ENCODE measurements at regions not wholly inside any gene's neighbourhood (a gene's known extent, or its start where the extent isn't known, plus 50 kb on each side); places are given as distances from the start of the nearest gene placed in this dataset.
"Not testable (repeated sequence)": the region's sequence is repeated elsewhere in the genome, so short reads cannot be mapped to it uniquely, and the experiment has no call there.

DNA sequence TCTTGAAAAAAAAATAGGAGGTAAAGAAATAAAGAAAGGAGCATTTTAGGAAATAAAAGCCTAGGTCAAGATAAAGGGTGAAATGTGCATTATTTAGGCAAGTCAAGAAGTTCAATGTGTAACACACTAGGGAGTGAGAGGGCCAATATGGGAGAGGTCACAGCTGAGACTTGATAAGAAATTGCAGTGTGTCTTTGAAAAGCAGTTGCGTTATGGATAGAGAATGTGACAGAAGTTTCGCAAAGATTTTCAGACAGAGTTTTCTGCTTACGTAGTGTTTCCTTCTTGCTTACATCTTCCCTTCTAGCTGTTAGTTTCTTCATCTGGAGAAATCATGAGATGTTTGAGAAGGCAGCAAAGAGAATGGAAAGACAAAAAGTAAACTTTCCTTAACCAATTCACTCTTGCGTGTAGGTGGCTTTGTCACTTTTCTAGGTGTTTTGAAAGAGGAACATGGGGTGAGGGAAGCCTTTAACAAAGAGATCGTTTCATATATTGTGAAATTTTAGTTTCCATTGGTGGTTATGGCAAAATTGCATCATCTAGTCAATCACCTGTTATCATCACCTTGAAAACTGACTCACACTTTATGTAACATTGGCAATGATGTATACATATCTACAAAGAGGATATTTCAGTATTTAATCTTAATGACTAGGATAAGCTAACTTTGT lies 975.5 kb downstream of the OLFM4 start:
- DNase-seq = no peak

DNA sequence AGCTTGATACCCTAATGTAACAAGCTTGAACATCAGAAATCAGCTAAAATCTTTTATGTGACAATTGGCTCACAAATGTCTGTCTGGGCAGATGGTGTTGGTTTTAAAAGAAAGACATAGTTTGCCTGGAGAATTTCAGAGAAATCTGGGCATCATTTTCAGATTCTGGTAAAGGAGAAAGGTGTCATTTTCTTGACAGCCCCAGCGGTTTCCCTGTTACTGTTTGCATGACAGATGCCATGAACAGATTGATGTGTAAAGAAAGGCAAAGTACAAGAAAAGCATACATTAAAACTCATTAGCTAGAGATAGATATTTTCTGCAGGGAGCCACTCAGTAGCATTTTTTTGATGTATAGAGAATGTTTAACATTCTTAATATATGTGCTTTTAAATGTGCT lies 987.9 kb downstream of the OLFM4 start:
- no peak for DNase-seq

- no peak for DNase-seq
These were observed 989.9 kb downstream of the OLFM4 start for GRCh38 chr13:54018485-54018884.

DNA sequence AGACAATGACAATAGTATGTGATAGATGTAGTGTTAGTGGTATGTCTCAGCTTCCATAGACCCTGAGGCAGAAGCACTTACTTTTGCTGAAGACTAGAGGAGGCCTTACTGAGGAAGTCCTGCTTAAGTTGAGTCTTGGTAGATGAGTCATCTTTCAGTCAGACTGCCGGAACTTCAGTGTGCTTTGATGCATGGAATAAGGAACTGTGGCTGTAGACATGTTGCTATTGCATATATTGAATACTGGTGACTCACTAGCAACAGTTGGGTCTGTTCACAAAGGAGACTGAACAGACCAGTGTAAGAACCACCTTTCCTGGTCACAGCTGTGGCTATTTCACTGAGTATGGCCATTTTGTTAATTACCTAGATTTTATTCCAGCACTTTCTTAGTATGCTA lies 1000.6 kb downstream of the OLFM4 start:
- DNase-seq = peak; percentile 2

- DNase-seq = no peak
These were observed 1001.1 kb downstream of the OLFM4 start for GRCh38 chr13:54029720-54030119.

GRCh38 chr13:54033323-54033861 lies 1004.8 kb downstream of the OLFM4 start:
- DNase-seq = no peak

DNA sequence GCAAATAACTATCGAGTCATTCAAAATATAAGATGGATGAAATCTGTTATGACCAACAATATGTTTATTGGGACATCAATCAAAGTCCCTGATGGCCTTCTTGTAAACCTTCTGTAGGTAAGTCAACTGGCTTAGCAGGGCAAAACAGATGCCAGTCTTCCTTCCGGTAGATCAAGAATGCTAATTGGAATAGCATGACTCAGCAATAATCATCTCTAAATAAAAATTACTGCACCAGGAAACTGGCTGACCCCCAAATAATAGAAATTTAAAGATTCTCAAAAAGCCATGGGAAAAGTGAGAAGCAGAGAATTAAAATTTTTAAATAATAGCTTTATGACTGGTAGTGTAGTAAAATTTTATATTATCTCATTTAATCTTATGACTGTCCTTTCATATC lies 1005.4 kb downstream of the OLFM4 start:
- DNase-seq = no peak

DNA sequence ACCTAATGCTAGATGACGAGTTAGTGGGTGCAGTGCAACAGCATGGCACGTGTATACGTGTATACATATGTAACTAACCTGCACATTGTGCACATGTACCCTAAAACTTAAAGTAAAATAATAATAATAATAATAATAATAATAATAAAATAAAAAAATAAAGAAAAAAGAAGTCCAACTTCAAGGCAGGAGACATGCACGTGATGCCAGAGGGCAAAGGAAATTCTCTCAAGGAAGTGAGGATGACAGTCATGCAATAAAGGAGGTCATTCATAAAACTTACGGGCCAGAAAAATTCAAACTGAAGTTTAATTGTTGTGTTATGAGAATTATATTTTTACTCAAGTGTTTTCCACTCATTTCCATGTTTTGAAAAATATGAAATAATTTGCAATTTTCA lies 1028.8 kb downstream of the OLFM4 start:
- DNase-seq = not testable (repeated sequence)

GRCh38 chr13:54069958-54070357 lies 1041.3 kb downstream of the OLFM4 start:
- not testable (repeated sequence) for DNase-seq

DNA sequence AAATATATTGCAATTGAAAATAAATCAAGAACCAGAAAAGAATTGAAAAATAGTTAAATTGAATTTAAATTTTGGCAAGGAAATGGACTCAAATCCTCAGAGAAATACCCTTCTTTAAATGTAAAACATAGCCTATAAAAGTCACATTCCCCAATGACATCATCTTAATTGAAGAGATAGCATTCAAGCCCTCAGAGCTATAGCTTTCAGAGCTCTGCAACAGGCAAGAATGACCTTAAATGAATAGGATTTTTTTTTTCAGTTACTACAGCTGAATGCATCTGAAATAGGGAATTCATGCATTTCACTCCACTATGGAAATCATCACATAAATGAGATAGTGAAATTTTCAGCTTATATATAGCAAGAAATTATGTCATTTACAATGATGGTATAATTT lies 1049.0 kb downstream of the OLFM4 start:
- no peak for DNase-seq

- no peak for DNase-seq
These were observed 1049.8 kb downstream of the OLFM4 start for GRCh38 chr13:54078271-54078870.

GRCh38 chr13:54082309-54082708 lies 1053.7 kb downstream of the OLFM4 start:
- DNase-seq = not testable (repeated sequence)

GRCh38 chr13:54091884-54092283 lies 1063.3 kb downstream of the OLFM4 start:
- no peak for DNase-seq

DNA sequence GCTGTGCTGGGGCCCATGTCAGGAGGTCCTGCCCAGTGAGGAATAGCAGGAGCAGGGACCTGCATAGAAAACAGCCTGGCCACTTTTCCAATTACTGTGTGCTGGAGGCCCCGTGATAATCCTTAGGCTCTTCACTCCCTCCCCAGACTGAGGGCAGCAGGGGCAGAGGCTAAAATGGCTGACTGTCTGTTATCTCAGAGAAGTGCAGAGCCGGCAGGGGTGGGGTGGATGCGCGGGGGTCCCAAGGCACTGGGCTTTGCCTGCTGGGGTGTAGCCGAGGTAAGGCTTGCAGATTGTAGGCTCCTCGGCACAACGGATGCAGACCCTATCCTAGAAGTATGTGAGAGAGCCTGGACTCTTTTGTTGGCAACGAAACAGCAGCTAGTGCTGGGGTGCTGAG lies 1064.1 kb downstream of the OLFM4 start:
- DNase-seq = no peak

DNA sequence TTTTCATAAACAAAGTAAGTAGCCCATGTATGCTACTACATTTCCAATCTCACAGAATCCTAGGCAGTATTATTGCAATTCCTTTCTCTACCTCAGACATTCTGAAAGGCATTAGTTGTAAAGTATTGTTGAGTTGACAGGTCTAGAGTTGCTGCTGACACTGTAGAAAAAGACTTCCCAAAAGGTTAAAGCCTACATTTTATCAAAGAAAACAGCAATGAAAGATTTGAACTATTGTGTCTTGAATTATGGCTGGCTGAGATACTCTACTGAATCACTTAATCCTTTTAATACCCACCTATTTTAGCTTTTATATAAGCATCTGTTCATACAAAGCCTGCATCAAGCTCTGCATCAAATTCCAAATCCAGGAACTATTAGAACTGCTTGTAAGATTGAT lies 1082.0 kb downstream of the OLFM4 start:
- DNase-seq = no peak

DNA sequence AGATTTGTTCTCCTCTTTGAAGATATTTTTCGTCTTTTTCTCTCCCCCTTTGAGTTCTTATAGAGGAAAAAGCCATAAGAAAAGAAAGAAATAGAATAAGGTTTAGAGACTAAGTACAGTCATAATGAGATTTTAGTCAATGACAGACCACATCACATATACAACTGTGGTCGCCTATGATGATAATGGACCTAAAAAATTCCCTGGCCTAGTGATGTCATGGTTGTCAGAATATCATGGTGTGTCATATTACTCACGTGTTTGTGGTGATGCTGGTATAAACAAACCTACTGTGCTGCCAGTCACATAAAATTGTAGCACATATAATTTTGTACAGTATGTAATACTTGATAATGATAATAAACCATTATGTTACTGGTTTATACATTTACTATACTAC lies 1096.1 kb downstream of the OLFM4 start:
- DNase-seq = no peak

- not testable (repeated sequence) for DNase-seq
These were observed 1102.3 kb downstream of the OLFM4 start for GRCh38 chr13:54130931-54131330.

- not testable (repeated sequence) for DNase-seq
These were observed 1102.8 kb downstream of the OLFM4 start for GRCh38 chr13:54131433-54131832.

GRCh38 chr13:54132127-54132526 lies 1103.5 kb downstream of the OLFM4 start:
- DNase-seq = not testable (repeated sequence)

DNA sequence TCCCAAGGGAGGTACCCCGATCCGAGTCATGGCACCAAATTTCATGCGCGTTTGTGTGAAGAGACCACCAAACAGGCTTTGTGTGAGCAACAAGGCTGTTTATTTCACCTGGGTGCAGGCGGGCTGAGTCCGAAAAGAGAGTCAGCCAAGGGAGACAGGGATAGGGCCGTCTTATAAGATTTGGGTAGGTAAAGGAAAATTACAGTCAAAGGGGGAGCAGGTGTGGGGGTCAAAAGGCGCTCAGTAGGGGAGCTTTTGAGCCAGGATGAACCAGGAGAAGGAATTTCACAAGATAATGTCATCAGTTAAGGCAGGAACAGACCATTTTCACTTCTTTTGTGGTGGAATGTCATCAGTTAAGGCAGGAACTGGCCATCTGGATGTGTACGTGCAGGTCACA lies 1104.1 kb downstream of the OLFM4 start:
- not testable (repeated sequence) for DNase-seq

GRCh38 chr13:54133746-54134145 lies 1105.1 kb downstream of the OLFM4 start:
- DNase-seq = no peak

GRCh38 chr13:54144828-54145227 lies 1116.2 kb downstream of the OLFM4 start:
- no peak for DNase-seq

DNA sequence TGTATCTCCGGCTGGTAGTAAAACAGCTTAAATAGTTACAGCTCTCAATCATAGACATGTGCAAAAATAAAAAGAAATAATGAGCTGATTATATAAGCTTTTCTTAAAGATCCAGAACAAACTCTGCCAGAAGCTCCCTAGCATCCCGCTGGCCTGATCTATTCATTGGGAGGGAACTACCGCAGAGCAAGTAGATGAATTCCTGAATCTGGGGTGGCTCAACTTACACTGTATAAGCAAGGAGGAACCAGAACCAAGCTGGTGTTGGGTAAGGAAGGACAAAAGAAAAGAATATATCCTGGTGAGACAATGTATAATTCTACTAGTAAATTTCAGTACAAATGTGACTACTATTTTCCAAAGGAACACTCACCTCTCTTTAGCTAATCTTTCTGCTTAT lies 1122.2 kb downstream of the OLFM4 start:
- DNase-seq = no peak

DNA sequence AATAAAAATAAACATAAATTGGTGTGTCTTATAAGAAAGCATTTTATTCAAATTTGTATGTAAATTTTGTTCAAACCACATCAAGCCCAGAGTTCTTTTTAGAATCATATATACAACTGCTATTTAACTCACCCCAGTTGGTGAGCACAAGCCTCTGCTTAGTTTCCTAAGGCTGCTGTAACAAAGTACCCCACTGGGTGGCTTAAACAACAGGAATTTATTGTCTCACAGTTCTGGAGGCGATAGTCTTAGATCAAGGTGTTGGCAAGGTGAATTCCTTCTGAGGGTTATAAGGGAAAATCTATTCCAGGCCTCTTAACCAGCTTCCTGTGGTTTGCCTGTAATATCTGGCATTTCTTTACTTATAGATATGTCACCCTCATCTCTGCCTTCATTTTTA lies 1133.5 kb downstream of the OLFM4 start:
- no peak for DNase-seq
